ENCODE measurements at regions not wholly inside any gene's neighbourhood (a gene's known extent, or its start where the extent isn't known, plus 50 kb on each side); places are given as distances from the start of the nearest gene placed in this dataset.
"Not testable (repeated sequence)": the region's sequence is repeated elsewhere in the genome, so short reads cannot be mapped to it uniquely, and the experiment has no call there.

DNA sequence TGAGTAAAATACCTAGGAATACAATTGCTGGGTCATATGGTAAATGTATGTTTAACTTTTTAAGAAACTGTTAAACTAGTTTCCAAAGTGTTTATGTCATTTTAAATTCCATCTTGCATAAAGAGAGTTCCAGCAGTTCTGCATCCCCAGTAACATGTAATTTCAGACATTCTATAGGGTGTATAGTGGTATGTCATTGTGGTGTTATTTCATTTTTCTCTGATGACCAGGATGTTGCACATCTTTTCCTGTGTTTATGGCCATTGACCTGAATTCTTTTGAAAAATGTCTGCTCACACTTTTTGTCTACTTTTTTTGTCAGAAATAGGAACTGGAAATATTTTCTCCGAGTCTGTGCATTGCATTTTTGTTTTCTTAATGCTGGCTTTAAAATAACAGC lies 128.9 kb downstream of the TMEM200A start:
- Histone ChIP-seq H3K36me3 (ENCODE audit: control insufficient read depth, insufficient read depth, low read length) (no peaks in the 10 kb centered on the region), H3K27me3 (replicated peaks; ENCODE audit: control insufficient read depth, insufficient read depth, low read length) (no peaks in the 10 kb centered on the region; the same call in 1 of the 2 replicates), H3K4me3 (replicated peaks; ENCODE audit: low read depth, low read length) (no peak overlapping the region)
- DNase-seq (ENCODE audit: extremely low read depth, insufficient read length), result no peak
- TF ChIP-seq, protein P1, sequence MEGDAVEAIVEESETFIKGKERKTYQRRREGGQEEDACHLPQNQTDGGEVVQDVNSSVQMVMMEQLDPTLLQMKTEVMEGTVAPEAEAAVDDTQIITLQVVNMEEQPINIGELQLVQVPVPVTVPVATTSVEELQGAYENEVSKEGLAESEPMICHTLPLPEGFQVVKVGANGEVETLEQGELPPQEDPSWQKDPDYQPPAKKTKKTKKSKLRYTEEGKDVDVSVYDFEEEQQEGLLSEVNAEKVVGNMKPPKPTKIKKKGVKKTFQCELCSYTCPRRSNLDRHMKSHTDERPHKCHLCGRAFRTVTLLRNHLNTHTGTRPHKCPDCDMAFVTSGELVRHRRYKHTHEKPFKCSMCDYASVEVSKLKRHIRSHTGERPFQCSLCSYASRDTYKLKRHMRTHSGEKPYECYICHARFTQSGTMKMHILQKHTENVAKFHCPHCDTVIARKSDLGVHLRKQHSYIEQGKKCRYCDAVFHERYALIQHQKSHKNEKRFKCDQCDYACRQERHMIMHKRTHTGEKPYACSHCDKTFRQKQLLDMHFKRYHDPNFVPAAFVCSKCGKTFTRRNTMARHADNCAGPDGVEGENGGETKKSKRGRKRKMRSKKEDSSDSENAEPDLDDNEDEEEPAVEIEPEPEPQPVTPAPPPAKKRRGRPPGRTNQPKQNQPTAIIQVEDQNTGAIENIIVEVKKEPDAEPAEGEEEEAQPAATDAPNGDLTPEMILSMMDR (IDR thresholded peaks at IDR 0.05; ENCODE audit: insufficient read depth, low read length, poor library complexity, severe bottlenecking), result no peak

DNA sequence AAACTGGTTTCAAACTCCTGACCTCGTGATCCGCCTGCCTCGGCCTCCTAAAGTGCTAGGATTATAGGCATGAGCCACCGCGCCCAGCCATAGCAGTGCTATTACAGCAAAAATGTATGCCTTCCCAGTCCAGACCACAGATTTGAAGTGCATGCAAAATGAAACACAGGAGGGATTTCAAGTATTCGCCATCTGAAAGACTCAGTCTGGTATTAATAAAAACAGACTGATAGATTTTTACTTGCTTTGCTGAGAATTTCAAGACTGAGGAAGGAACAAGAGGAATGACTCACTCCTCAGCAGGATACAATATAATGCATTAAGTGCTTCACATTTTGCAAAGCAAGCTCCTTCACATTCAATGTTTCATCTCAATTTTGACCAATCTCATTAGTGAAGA lies 134.9 kb downstream of the TMEM200A start:
- Histone ChIP-seq H3K36me3 (ENCODE audit: control insufficient read depth, insufficient read depth, low read length) (no peaks in the 10 kb centered on the region), H3K4me3 (replicated peaks; ENCODE audit: low read depth, low read length) (no peak overlapping the region), H3K27me3 (replicated peaks; ENCODE audit: control insufficient read depth, insufficient read depth, low read length) (no peaks in the 10 kb centered on the region)
- TF ChIP-seq, protein P1 (IDR thresholded peaks at IDR 0.05; ENCODE audit: insufficient read depth, low read length, poor library complexity, severe bottlenecking), result no peak
- DNase-seq (ENCODE audit: extremely low read depth, insufficient read length), result no peak

DNA sequence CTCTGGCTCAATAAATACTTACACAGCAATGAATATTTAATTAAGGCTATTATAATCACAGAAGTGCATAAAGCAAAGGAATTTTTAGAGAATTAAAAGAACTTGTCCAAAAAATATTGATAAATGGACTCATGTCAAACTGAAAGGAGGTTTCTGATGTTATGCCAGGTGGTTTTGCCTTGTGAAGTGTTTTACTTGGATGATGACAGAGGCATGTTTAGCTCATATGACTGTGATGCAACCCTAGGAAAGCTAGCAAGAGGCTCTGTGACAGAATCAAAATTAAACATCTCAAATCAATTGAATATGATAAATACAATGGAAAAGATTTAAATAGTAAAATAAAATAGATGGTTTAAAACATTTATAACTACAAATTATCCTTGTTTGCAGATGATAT lies 137.3 kb downstream of the TMEM200A start:
- H3K27me3 ChIP-seq (replicated peaks; ENCODE audit: control insufficient read depth, insufficient read depth, low read length), result no peaks in the 10 kb centered on the region
- TF ChIP-seq, protein P1 (IDR thresholded peaks at IDR 0.05; ENCODE audit: insufficient read depth, low read length, poor library complexity, severe bottlenecking), result no peak
- no peaks in the 10 kb centered on the region for H3K36me3 ChIP-seq (ENCODE audit: control insufficient read depth, insufficient read depth, low read length)
- no peak for DNase-seq (ENCODE audit: extremely low read depth, insufficient read length)
- H3K4me3 ChIP-seq (replicated peaks; ENCODE audit: low read depth, low read length), result no peak overlapping the region

DNA sequence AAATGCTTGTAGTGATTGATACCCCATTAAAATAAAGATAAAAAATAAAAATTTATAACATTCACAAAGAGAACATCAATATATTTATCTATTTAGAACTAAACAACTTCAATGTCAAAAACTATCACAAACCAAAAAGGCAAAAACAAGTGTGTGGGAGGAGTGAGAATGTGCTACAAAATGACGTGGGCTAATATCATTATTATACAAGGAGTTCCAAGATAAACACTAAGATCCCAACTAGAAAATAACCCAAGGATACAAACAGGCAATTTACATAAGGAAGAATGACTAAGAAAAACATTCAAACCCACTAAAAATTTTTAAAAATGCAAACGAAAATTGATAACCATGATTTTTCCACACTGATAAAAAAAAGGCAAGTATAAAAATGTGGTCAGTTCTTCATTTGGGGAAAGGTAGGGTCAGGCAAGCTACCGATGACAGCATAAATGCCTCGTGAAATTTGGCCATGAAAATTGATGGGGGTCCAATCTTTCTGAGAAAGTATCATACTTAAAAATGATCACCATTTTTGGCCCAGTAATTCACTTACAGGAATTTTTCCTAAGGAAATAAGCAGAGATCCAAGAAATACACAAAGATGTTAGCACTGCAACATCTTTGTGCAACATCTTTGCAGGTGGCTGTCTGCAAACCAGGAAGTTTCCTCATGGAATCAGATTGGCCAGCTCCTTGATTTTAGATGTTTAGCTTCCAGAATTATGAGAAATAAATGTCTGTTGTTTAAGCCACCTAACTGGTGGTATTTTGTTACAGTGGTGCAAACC lies 140.2 kb downstream of the TMEM200A start:
- no peaks in the 10 kb centered on the region for H3K36me3 ChIP-seq (ENCODE audit: control insufficient read depth, insufficient read depth, low read length)
- H3K27me3 ChIP-seq (replicated peaks; ENCODE audit: control insufficient read depth, insufficient read depth, low read length), result no peaks in the 10 kb centered on the region
- DNase-seq (ENCODE audit: extremely low read depth, insufficient read length), result no peak
- TF ChIP-seq, protein P1 (IDR thresholded peaks at IDR 0.05; ENCODE audit: insufficient read depth, low read length, poor library complexity, severe bottlenecking), result no peak
- no peak overlapping the region for H3K4me3 ChIP-seq (replicated peaks; ENCODE audit: low read depth, low read length)

DNA sequence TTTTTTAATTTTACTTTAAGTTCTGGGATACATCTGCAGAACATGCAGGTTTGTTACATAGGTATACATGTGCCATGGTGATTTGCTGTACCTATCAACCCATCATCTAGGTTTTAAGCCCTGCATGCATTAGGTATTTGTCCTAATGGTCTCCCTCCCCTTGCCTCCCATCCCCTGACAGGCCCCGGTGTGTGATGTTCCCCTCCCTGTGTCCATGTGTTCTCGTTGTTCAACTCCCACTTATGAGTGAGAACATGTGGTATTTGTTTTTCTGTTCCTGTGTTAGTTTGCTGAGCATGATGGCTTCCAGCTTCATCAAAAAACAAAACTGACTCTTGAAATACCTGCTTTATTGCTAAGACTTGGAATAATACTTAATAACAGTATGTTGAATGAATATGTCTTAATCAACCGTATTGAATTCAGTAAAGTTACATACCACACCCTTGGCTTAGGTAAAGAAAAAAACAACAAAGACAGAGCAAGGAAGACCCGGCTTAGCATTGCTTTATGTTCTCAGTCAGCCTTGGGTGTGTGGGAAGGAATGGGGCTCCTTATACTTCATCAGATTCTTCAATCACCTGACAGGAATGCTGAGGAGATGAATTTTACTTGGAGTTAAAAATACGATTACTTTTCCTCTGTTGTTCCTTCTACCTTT lies 141.3 kb downstream of the TMEM200A start:
- H3K4me3 ChIP-seq (replicated peaks; ENCODE audit: low read depth, low read length), result not testable (repeated sequence)

DNA sequence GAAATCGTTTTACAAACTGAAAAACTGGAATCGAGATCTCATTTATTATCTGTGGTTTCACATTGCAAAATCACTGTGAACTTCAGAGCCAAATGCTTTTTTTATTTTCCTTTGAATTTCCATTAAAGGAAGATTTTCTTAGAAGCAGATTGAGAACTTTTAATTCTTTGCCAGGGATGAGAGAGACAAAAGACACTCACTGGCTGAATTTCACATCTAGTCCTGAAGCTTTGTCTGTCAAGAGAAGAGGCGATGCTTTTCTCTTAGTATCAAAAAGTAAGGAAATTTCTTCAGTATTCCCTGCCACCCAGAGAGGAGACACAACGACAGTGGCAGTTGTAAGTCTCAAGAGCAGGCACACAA lies 141.8 kb downstream of the TMEM200A start:
- H3K36me3 ChIP-seq (ENCODE audit: control insufficient read depth, insufficient read depth, low read length), result no peaks in the 10 kb centered on the region
- H3K4me3 ChIP-seq (replicated peaks; ENCODE audit: low read depth, low read length), result no peak overlapping the region
- H3K27me3 ChIP-seq (replicated peaks; ENCODE audit: control insufficient read depth, insufficient read depth, low read length), result no peaks in the 10 kb centered on the region
- TF ChIP-seq, protein P1 (IDR thresholded peaks at IDR 0.05; ENCODE audit: insufficient read depth, low read length, poor library complexity, severe bottlenecking), result no peak
- no peak for DNase-seq (ENCODE audit: extremely low read depth, insufficient read length)

More for the DNA sequence above, 141.3 kb downstream of the TMEM200A start:
- not testable (repeated sequence) for H3K36me3 ChIP-seq (ENCODE audit: control insufficient read depth, insufficient read depth, low read length); H3K27me3 ChIP-seq (replicated peaks; ENCODE audit: control insufficient read depth, insufficient read depth, low read length); DNase-seq (ENCODE audit: extremely low read depth, insufficient read length)
